HFF-Myc (cell line): ENCODE measurements at regions not wholly inside any gene's neighbourhood (a gene's known extent, or its start where the extent isn't known, plus 50 kb on each side); places are given as distances from the start of the nearest gene placed in this dataset.
"Not testable (repeated sequence)": the region's sequence is repeated elsewhere in the genome, so short reads cannot be mapped to it uniquely, and the experiment has no call there.

Experiments
- DNase-seq: peaks from one replicate; pipeline ENCODE4 v3.0.0-alpha.2; 2011; ENCODE audit warnings: low read depth; ENCODE audit errors: extremely low read depth
- H3K4me3 ChIP-seq: replicated peaks from 2 replicates; pipeline ENCODE4 v1.5.1; 2011; ENCODE audit warnings: low read depth, mild to moderate bottlenecking, control low read depth, low read length
- TF ChIP-seq, protein P1 (sequence below): IDR thresholded peaks from 2 replicates; pipeline ENCODE4 v1.5.1; 2012; ENCODE audit warnings: mild to moderate bottlenecking, low read depth, low read length, control low read depth; ENCODE audit errors: missing control alignments

DNA sequence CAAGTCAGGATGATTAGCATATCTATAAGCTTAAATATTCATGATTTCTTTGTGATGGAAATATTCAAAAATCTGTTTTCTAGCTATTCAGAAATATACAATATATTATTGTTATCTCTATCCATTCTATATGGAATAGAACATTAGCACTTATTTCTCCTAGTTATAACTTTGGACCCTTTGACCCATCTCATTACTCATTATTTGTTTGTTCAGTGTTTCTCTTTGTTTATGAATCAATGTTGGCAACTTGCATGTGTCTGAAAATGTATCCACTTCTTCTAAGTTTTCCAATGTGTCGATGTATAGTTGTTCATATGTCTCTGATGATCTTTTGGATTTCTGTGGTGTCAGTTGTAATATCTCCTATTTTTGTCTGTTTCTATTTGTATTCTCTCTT is 1059.3 kb downstream of the CDH9 start:
- TF ChIP-seq, protein P1, sequence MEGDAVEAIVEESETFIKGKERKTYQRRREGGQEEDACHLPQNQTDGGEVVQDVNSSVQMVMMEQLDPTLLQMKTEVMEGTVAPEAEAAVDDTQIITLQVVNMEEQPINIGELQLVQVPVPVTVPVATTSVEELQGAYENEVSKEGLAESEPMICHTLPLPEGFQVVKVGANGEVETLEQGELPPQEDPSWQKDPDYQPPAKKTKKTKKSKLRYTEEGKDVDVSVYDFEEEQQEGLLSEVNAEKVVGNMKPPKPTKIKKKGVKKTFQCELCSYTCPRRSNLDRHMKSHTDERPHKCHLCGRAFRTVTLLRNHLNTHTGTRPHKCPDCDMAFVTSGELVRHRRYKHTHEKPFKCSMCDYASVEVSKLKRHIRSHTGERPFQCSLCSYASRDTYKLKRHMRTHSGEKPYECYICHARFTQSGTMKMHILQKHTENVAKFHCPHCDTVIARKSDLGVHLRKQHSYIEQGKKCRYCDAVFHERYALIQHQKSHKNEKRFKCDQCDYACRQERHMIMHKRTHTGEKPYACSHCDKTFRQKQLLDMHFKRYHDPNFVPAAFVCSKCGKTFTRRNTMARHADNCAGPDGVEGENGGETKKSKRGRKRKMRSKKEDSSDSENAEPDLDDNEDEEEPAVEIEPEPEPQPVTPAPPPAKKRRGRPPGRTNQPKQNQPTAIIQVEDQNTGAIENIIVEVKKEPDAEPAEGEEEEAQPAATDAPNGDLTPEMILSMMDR, result no peak
- no peak overlapping the region for H3K4me3 ChIP-seq
- DNase-seq, result no peak

DNA sequence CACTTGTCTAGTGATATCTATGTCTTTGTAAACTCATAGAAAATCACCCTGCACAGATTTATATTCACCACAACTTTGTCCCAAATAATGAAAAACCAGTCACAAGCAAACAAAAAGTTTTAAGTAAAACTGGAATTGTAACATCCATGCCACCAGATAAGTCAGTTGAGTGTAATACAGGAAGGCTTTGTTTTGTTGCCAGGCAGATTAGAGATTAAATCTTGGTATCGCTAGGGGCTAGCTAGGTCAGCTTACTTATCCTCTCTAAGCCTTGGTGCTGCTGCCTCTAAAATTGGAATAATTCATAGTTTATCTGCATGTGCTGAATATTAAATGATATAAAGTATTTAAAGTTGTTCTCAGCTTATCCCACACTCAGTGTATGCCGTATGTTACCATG is 1062.5 kb downstream of the CDH9 start:
- no peak overlapping the region for H3K4me3 ChIP-seq
- TF ChIP-seq, protein P1, result no peak
- DNase-seq, result no peak

DNA sequence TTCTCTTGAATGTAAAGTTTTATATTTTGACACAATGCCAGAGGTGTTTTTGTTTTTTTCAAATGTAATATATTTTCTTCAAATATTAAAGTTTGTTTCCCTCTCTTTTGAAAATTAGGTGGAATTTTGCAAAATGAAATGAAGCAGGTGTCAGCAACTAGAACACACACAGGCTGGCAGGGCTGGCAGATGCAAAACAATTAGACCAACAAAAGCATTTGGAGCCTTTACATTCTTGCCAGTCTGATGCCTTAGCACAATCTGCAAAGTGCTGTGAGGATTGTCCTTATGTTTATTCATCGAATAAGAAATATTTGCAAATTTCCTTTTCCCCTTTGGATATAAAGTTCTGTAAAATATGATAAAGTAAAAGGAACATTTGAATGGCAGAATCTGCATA is 1063.9 kb downstream of the CDH9 start:
- TF ChIP-seq, protein P1, result no peak
- DNase-seq, result no peak
- H3K4me3 ChIP-seq, result no peak overlapping the region

DNA sequence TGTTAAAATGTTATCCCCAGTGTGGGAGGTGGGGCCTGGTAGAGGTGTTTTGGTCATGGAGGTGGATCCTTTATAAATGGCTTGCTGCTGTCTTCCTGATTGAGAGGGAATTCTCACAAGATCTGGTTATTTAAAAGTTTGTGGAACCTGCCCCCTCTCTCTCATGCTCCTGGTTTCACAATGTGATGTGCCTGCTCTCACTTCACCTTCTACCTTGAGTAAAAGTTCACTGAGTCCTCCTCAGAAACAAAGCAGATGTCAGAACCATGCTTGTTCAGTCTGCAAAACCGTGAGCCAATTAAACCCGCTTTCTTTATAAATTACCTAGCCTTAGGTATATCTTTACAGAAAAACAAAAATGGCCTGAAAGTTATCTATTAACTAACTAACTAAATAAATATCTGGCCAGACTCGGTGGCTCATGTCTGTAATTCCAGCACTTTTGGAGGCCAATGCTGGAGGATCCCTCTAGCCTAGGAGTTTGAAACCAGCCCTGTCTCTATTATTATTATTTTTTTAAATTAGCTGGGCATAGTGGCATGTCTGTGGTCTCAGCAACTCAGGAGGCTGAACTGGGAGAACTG is 1067.4 kb downstream of the CDH9 start:
- TF ChIP-seq, protein P1, result no peak
- H3K4me3 ChIP-seq, result no peak overlapping the region
- no peak for DNase-seq

DNA sequence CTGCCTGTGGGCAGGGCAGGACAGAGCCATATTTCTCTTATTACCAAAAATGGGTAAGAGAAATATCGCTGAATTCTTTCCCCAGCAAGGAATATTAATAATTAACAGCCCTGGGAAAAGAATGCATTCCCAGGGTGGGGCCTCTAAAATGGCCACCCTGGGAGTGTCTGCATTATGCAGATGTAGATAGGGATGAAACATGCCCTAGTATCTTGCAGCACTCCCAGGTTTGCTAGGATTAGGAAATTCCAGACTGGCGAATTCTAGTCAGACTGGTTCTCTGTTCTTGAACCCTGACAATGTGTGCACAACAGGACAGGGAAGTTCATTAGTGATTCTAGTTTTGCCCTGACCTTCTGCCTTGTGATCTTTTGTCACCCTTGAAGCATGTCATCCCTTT is 1069.3 kb downstream of the CDH9 start:
- H3K4me3 ChIP-seq, DNase-seq: not testable (repeated sequence)

DNA sequence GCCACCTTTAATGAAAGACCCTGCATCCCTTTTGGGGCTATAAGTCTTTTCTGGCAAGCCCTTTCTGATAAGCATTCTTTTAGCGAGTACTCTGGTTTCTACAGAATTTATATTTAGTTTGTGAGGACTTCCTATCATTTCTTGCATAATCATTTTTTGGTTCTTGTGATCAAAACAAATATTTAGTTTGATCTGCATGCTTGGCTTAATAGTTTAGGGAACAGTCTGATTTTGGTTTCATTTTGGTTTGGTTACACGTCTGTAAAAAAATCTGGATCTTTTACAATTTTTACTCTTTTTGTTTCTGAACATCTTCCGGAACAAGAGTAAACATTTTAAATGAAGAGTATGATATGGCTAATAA is 1074.4 kb downstream of the CDH9 start:
- no peak for DNase-seq
- no peak overlapping the region for H3K4me3 ChIP-seq
- TF ChIP-seq, protein P1, result no peak

DNA sequence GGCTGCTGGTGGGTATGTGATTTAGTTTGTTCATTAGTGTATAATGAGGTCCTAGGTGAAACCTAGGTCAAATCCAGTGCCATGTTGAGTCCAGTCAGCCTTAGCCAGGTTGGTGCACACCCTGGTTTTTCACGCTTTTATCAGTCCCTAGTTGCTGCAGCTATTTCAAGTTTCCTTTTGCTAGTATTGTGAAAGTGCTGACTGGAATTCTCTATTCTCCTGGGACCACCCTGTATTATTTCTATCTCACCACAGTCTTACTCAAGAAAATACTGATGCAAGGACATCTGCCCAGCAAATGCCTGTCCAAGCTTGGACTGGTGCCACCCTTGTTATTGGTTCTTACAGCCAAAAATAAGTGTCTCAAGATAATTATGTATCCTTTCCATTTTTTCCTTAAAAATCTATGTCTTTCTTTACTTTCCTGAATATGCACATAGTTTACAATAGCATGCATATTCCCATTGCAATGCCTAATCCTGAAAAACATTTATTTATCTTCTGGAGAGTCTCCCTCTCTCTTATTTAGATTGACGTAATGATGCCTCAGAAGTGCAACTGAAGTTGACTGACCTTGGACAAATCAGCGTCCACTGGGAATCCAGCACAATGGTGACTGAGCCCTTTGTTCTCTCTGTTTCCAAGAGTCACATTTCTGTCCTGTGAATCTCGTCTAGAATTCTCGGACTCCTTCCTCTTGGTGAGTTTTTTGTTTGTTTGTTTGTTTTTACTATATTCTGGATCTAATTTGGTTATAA is 1075.0 kb downstream of the CDH9 start:
- TF ChIP-seq, protein P1, result no peak
- H3K4me3 ChIP-seq, result no peak overlapping the region
- DNase-seq, result no peak
